IgD-negative memory B cell (primary cell): ENCODE measurements at regions not wholly inside any gene's neighbourhood (a gene's known extent, or its start where the extent isn't known, plus 50 kb on each side); places are given as distances from the start of the nearest gene placed in this dataset.

Experiments
- H3K27ac Mint-ChIP-seq, 3 donors: one replicate each; pipeline ENCODE4 v1.8.0; 2020 to 2022; ENCODE audit warnings: mild to moderate bottlenecking in 3 of 3, mixed read lengths in 3 of 3, moderate library complexity in 1 of 3
- H3K27me3 Mint-ChIP-seq: one replicate; pipeline ENCODE4 v1.8.0; 2021; ENCODE audit warnings: mixed read lengths
- H3K36me3 Mint-ChIP-seq: one replicate; pipeline ENCODE4 v1.8.0; 2020; ENCODE audit warnings: mild to moderate bottlenecking, mixed read lengths
- H3K4me1 Mint-ChIP-seq, 3 donors: one replicate each; pipeline ENCODE4 v1.8.0; 2020 to 2022; ENCODE audit warnings: mixed read lengths in 3 of 3, mild to moderate bottlenecking in 1 of 3
- H3K4me3 Mint-ChIP-seq, 4 donors: one replicate each; pipeline ENCODE4 v1.8.0; 2020 to 2022; ENCODE audit warnings: mild to moderate bottlenecking in 4 of 4, mixed read lengths in 4 of 4, moderate library complexity in 3 of 4
- H3K9me3 Mint-ChIP-seq, 3 donors: one replicate each; pipeline ENCODE4 v1.8.0; 2020 to 2021; ENCODE audit warnings: mixed read lengths in 3 of 3, mild to moderate bottlenecking in 1 of 3

GRCh38 chr20:11124849-11125505, 451.2 kb upstream of the JAG1 start:
- Mint-ChIP-seq H3K27ac (no peak overlapping the region), H3K9me3 (peaks cover 5 to 6% (median 6%) of the 10 kb centered on the region in 3 donors), H3K27me3 (no peaks in the 10 kb centered on the region), H3K4me3 (no peak overlapping the region), H3K36me3 (peaks cover 1% of the 10 kb centered on the region), H3K4me1 (no peaks in the 10 kb centered on the region)

- H3K4me1 Mint-ChIP-seq = no peaks in the 10 kb centered on the region
- no peak overlapping the region for H3K27ac Mint-ChIP-seq
- no peak overlapping the region for H3K4me3 Mint-ChIP-seq
- H3K36me3 Mint-ChIP-seq = peaks cover 1% of the 10 kb centered on the region
- peaks cover 10 to 12% (median 11%) of the 10 kb centered on the region in 3 donors for H3K9me3 Mint-ChIP-seq
- H3K27me3 Mint-ChIP-seq = no peaks in the 10 kb centered on the region
These were observed 454.5 kb upstream of the JAG1 start for GRCh38 chr20:11128220-11128718.

- Mint-ChIP-seq H3K4me3 (no peak overlapping the region), H3K27me3 (no peaks in the 10 kb centered on the region), H3K9me3 (peaks cover 8 to 12% (median 11%) of the 10 kb centered on the region in 3 donors), H3K4me1 (no peaks in the 10 kb centered on the region), H3K27ac (no peak overlapping the region), H3K36me3 (no peaks in the 10 kb centered on the region)
These were observed 454.9 kb upstream of the JAG1 start for GRCh38 chr20:11128721-11129120.

- Mint-ChIP-seq H3K36me3 (no peaks in the 10 kb centered on the region), H3K4me1 (no peaks in the 10 kb centered on the region), H3K9me3 (peaks cover 6 to 11% (median 6%) of the 10 kb centered on the region in 3 donors), H3K27me3 (no peaks in the 10 kb centered on the region), H3K27ac (no peak overlapping the region), H3K4me3 (no peak overlapping the region)
These were observed 456.9 kb upstream of the JAG1 start for GRCh38 chr20:11130554-11131166.

- no peak overlapping the region for H3K4me3 Mint-ChIP-seq
- H3K36me3 Mint-ChIP-seq = no peaks in the 10 kb centered on the region
- peaks cover 6 to 8% (median 6%) of the 10 kb centered on the region in 3 donors for H3K9me3 Mint-ChIP-seq
- no peaks in the 10 kb centered on the region for H3K27me3 Mint-ChIP-seq
- no peak overlapping the region for H3K27ac Mint-ChIP-seq
- H3K4me1 Mint-ChIP-seq = no peaks in the 10 kb centered on the region
These were observed 459.1 kb upstream of the JAG1 start for GRCh38 chr20:11132819-11133415.

GRCh38 chr20:11136691-11137090, 462.9 kb upstream of the JAG1 start:
- no peaks in the 10 kb centered on the region for H3K27me3 Mint-ChIP-seq
- H3K9me3 Mint-ChIP-seq = peaks cover 0 to 1% (median 0%) of the 10 kb centered on the region in 3 donors
- no peaks in the 10 kb centered on the region for H3K4me1 Mint-ChIP-seq
- no peak overlapping the region for H3K4me3 Mint-ChIP-seq
- H3K36me3 Mint-ChIP-seq = no peaks in the 10 kb centered on the region
- no peak overlapping the region for H3K27ac Mint-ChIP-seq

GRCh38 chr20:11137688-11138087, 463.9 kb upstream of the JAG1 start:
- Mint-ChIP-seq H3K9me3 (peaks cover 0 to 5% (median 0%) of the 10 kb centered on the region in 3 donors), H3K27me3 (no peaks in the 10 kb centered on the region), H3K27ac (no peak overlapping the region), H3K36me3 (no peaks in the 10 kb centered on the region), H3K4me1 (no peaks in the 10 kb centered on the region), H3K4me3 (no peak overlapping the region)

GRCh38 chr20:11140359-11140758, 466.6 kb upstream of the JAG1 start:
- Mint-ChIP-seq H3K4me1 (no peaks in the 10 kb centered on the region), H3K36me3 (no peaks in the 10 kb centered on the region), H3K9me3 (peaks cover 0 to 14% (median 4%) of the 10 kb centered on the region in 3 donors), H3K4me3 (no peak overlapping the region), H3K27ac (no peak overlapping the region), H3K27me3 (no peaks in the 10 kb centered on the region)

GRCh38 chr20:11143481-11143880, 469.7 kb upstream of the JAG1 start:
- no peak overlapping the region for H3K27ac Mint-ChIP-seq
- no peaks in the 10 kb centered on the region for H3K27me3 Mint-ChIP-seq
- peaks cover 2 to 14% (median 4%) of the 10 kb centered on the region in 3 donors for H3K9me3 Mint-ChIP-seq
- H3K36me3 Mint-ChIP-seq = no peaks in the 10 kb centered on the region
- no peaks in the 10 kb centered on the region for H3K4me1 Mint-ChIP-seq
- no peak overlapping the region for H3K4me3 Mint-ChIP-seq

GRCh38 chr20:11144114-11144950, 470.5 kb upstream of the JAG1 start:
- Mint-ChIP-seq H3K9me3 (peaks cover 2 to 14% (median 4%) of the 10 kb centered on the region in 3 donors), H3K36me3 (no peaks in the 10 kb centered on the region)

GRCh38 chr20:11145616-11146015, 471.8 kb upstream of the JAG1 start:
- Mint-ChIP-seq H3K36me3 (no peaks in the 10 kb centered on the region), H3K27ac (no peak overlapping the region), H3K4me3 (no peak overlapping the region), H3K4me1 (no peaks in the 10 kb centered on the region), H3K9me3 (peaks cover 2 to 14% (median 4%) of the 10 kb centered on the region in 3 donors), H3K27me3 (no peaks in the 10 kb centered on the region)

More at GRCh38 chr20:11144114-11144950, 470.5 kb upstream of the JAG1 start:
- no peaks in the 10 kb centered on the region for H3K4me1 Mint-ChIP-seq
- no peak overlapping the region for H3K27ac Mint-ChIP-seq
- no peaks in the 10 kb centered on the region for H3K27me3 Mint-ChIP-seq
- H3K4me3 Mint-ChIP-seq = no peak overlapping the region

- Mint-ChIP-seq H3K27me3 (no peaks in the 10 kb centered on the region), H3K36me3 (no peaks in the 10 kb centered on the region), H3K4me1 (no peaks in the 10 kb centered on the region), H3K9me3 (peaks cover 0 to 2% (median 0%) of the 10 kb centered on the region in 3 donors), H3K27ac (no peak overlapping the region), H3K4me3 (no peak overlapping the region)
These were observed 480.0 kb upstream of the JAG1 start for GRCh38 chr20:11153819-11154218.

GRCh38 chr20:11155156-11155756, 481.5 kb upstream of the JAG1 start:
- H3K9me3 Mint-ChIP-seq = peaks cover 0 to 2% (median 0%) of the 10 kb centered on the region in 3 donors
- H3K27ac Mint-ChIP-seq = no peak overlapping the region
- no peaks in the 10 kb centered on the region for H3K36me3 Mint-ChIP-seq
- no peaks in the 10 kb centered on the region for H3K27me3 Mint-ChIP-seq
- no peak overlapping the region for H3K4me3 Mint-ChIP-seq
- H3K4me1 Mint-ChIP-seq = no peaks in the 10 kb centered on the region

GRCh38 chr20:11156922-11157321, 483.1 kb upstream of the JAG1 start:
- Mint-ChIP-seq H3K4me3 (no peak overlapping the region), H3K27ac (no peak overlapping the region), H3K9me3 (peaks cover 0 to 2% (median 0%) of the 10 kb centered on the region in 3 donors), H3K4me1 (no peaks in the 10 kb centered on the region), H3K36me3 (no peaks in the 10 kb centered on the region), H3K27me3 (no peaks in the 10 kb centered on the region)
